HEK293 (cell line): ENCODE measurements at regions not wholly inside any gene's neighbourhood (a gene's known extent, or its start where the extent isn't known, plus 50 kb on each side); places are given as distances from the start of the nearest gene placed in this dataset.

Experiments
- CTCF ChIP-seq: fragments of 450-650 bp; formaldehyde crosslinking; IDR thresholded peaks from 2 replicates; pipeline ENCODE4 v1.5.1; 2016; ENCODE audit warnings: missing biosample characterization, missing genetic modification characterization
- REST ChIP-seq: fragments of 450-650 bp; formaldehyde crosslinking; IDR thresholded peaks from 2 replicates; pipeline ENCODE4 v1.5.1; 2016; ENCODE audit warnings: missing biosample characterization, missing genetic modification characterization
- YY1 ChIP-seq: fragments of 450-650 bp; formaldehyde crosslinking; IDR thresholded peaks from 2 replicates; pipeline ENCODE4 v1.5.1; 2018; ENCODE audit warnings: missing biosample characterization, missing genetic modification characterization
- ZEB2 ChIP-seq: fragments of 450-650 bp; formaldehyde crosslinking; IDR thresholded peaks from 2 replicates; pipeline ENCODE4 v1.5.1; 2016; ENCODE audit warnings: missing biosample characterization, missing genetic modification characterization
- ZNF175 ChIP-seq: fragments of 450-650 bp; formaldehyde crosslinking; IDR thresholded peaks from 2 replicates; pipeline ENCODE4 v1.5.1; 2016; ENCODE audit warnings: missing biosample characterization, missing genetic modification characterization
- ZNF488 ChIP-seq: fragments of 450-650 bp; formaldehyde crosslinking; IDR thresholded peaks from 2 replicates; pipeline ENCODE4 v1.5.1; 2016; ENCODE audit warnings: missing biosample characterization, missing genetic modification characterization

- TF ChIP-seq CTCF (tag by site-specific recombination), result no peak
- TF ChIP-seq ZEB2 (tag by site-specific recombination), result no peak
- no peak for TF ChIP-seq ZNF175
- no peak for TF ChIP-seq REST (tag by site-specific recombination)
- TF ChIP-seq ZNF488 (tag by site-specific recombination), result no peak
- TF ChIP-seq YY1, result no peak
Observed at GRCh38 chr7:35987016-35987415, 166.0 kb upstream of the EEPD1 start.
